Sigmoid colon (tissue), 6 donors: ENCODE measurements at regions not wholly inside any gene's neighbourhood (a gene's known extent, or its start where the extent isn't known, plus 50 kb on each side); places are given as distances from the start of the nearest gene placed in this dataset.

Source experiments
- DNase-seq: peaks from one replicate; pipeline ENCODE4 v3.0.0-alpha.2; 2019
- H3K27ac ChIP-seq, 4 donors: fragments of 200-600 bp; sonication (generic); one replicate each; pipeline ENCODE4 v1.5.1; 2016 to 2019; ENCODE audit warnings: mild to moderate bottlenecking in 1 of 4
- H3K27me3 ChIP-seq, 3 donors: fragments of 200-600 bp; sonication (generic); one replicate each; pipeline ENCODE4 v1.5.1; 2019; ENCODE audit warnings: mild to moderate bottlenecking in 1 of 3
- H3K36me3 ChIP-seq, 4 donors: fragments of 200-600 bp; sonication (generic); one replicate each; pipeline ENCODE4 v1.5.1; 2016 to 2019
- H3K4me1 ChIP-seq, 4 donors: fragments of 200-600 bp; sonication (generic); one replicate each; pipeline ENCODE4 v1.5.1; 2017 to 2019
- H3K4me3 ChIP-seq, 4 donors: fragments of 200-600 bp; sonication (generic); one replicate each; pipeline ENCODE4 v1.5.1; 2017 to 2019; ENCODE audit warnings: mild to moderate bottlenecking in 2 of 4, moderate library complexity in 1 of 4
- H3K9me3 ChIP-seq, 4 donors: fragments of 200-600 bp in 3 of 4; sonication (generic) in 3 of 4; one replicate each; pipeline versions ENCODE4 v1.5.1 to v1.6.1; 2013 to 2019
- EP300 ChIP-seq, 4 donors: sonication (generic); formaldehyde crosslinking; IDR thresholded peaks; one replicate each; pipeline ENCODE4 v1.6.1; 2017; ENCODE audit warnings: antibody characterized with exemption in 4 of 4
- POLR2A ChIP-seq, 2 donors: fragments of 450-650 bp; IDR thresholded peaks; one replicate each; pipeline ENCODE4 v1.6.1; 2016; ENCODE audit warnings: antibody characterized with exemption in 2 of 2, mild to moderate bottlenecking in 2 of 2, moderate library complexity in 2 of 2
- POLR2AphosphoS5 ChIP-seq, 4 donors: sonication (generic); formaldehyde crosslinking; IDR thresholded peaks; one replicate each; pipeline ENCODE4 v1.6.1; 2017; ENCODE audit warnings: antibody characterized with exemption in 4 of 4
- WGBS, 2 donors: extraction: QIAGEN DNeasy Blood & Tissue Kit; methylation state at CpG; one replicate each; pipeline ENCODE4 v1.1.7; 2013; 5-methylcytosine and 5-hydroxymethylcytosine counted together
- intact Hi-C: fragments of 100-400 bp; cut with DNase I; formaldehyde crosslinking; loops from one replicate; pipeline ENCODE4 v1.15.1; 2023
- TF ChIP-seq, protein P1 (sequence below), 4 experiments: fragments of 450-650 bp in 3 of 4; fragments of 200-600 bp in 1 of 4; IDR thresholded peaks; one replicate each; pipeline ENCODE4 v1.5.1; 2016 to 2019; ENCODE audit warnings: antibody characterized with exemption in 4 of 4, mild to moderate bottlenecking in 3 of 4, moderate library complexity in 2 of 4
- donor health status: healthy with polysubstance abuse.
- donor health status: healthy.

DNA sequence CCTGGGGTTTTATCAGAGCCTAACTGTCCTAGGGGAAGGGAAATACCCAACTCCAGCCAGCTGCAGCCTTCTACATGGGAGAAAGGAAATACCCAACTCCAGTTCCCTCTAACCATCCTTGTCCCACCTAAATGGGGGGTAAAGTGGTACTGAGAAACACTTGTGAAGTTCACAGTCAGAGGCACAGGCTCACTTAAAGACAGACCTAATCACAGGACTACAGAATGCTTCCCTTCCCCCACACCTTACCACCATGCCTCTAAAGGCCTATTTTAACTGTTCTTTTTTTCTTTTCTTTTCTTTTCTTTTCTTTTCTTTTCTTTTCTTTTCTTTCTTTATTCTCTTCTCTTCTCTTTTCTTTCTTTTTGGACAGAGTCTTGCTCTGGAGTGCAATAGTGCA, 324.6 kb downstream of the SPATA17 start:
- Histone ChIP-seq H3K9me3 (peaks cover 0 to 1% (median 0%) of the 10 kb centered on the region in 4 donors), H3K27me3 (no peaks in the 10 kb centered on the region), H3K4me3 (no peak overlapping the region), H3K4me1 (no peaks in the 10 kb centered on the region), H3K36me3 (no peaks in the 10 kb centered on the region), H3K27ac (no peak overlapping the region)
- TF ChIP-seq, protein P1, sequence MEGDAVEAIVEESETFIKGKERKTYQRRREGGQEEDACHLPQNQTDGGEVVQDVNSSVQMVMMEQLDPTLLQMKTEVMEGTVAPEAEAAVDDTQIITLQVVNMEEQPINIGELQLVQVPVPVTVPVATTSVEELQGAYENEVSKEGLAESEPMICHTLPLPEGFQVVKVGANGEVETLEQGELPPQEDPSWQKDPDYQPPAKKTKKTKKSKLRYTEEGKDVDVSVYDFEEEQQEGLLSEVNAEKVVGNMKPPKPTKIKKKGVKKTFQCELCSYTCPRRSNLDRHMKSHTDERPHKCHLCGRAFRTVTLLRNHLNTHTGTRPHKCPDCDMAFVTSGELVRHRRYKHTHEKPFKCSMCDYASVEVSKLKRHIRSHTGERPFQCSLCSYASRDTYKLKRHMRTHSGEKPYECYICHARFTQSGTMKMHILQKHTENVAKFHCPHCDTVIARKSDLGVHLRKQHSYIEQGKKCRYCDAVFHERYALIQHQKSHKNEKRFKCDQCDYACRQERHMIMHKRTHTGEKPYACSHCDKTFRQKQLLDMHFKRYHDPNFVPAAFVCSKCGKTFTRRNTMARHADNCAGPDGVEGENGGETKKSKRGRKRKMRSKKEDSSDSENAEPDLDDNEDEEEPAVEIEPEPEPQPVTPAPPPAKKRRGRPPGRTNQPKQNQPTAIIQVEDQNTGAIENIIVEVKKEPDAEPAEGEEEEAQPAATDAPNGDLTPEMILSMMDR (IDR thresholded peaks at IDR 0.05): no peak
- no peak for TF ChIP-seq EP300 (IDR thresholded peaks at IDR 0.05)
- TF ChIP-seq POLR2A (IDR thresholded peaks at IDR 0.05): no peak
- no peak for TF ChIP-seq POLR2AphosphoS5 (IDR thresholded peaks at IDR 0.05)
- no peak for DNase-seq
- intact Hi-C loops: no loop called here

DNA sequence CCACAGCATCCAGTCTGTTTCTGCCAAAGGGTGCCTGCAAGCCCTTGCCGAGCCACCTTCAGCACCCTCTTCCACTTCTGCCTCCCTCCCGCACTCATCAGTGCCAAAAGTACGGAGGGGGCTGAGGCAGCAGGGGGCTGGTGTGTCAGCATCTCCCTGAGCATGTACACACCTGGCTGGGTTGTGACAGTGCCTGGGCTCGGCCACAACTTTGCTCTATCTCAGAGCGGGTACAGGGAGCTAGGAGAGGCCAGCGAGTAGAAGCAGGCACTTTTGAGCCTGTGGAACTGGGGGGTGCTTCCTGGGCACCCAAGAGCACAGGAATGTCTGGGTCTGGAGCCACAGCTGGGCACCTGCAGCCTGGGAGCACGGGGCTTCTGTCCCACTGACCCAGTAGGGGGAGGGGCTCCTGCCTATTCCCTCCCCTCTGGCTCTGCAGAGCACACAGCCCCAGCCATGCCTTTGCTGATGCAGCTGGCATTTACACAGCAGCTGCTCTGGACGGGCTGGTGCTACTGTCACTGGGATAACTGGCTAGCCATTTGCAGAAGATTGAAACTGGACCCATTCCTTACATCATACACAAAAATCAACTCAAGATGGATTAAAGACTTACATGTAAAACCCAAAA, 319.8 kb upstream of the RRP15 start:
- Histone ChIP-seq H3K36me3 (no peaks in the 10 kb centered on the region), H3K27me3 (no peaks in the 10 kb centered on the region), H3K4me3 (no peak overlapping the region), H3K4me1 (no peaks in the 10 kb centered on the region), H3K27ac (no peak overlapping the region), H3K9me3 (peaks cover 0 to 4% (median 0%) of the 10 kb centered on the region in 4 donors)
- no peak for DNase-seq
- TF ChIP-seq, protein P1 (IDR thresholded peaks at IDR 0.05): no peak
- no peak for TF ChIP-seq POLR2AphosphoS5 (IDR thresholded peaks at IDR 0.05)
- no peak for TF ChIP-seq EP300 (IDR thresholded peaks at IDR 0.05)
- TF ChIP-seq POLR2A (IDR thresholded peaks at IDR 0.05): no peak
- intact Hi-C loops: no loop called here
- 69 to 77% methylated on average over 8 of the region's 8 CpGs for WGBS, 2 donors

DNA sequence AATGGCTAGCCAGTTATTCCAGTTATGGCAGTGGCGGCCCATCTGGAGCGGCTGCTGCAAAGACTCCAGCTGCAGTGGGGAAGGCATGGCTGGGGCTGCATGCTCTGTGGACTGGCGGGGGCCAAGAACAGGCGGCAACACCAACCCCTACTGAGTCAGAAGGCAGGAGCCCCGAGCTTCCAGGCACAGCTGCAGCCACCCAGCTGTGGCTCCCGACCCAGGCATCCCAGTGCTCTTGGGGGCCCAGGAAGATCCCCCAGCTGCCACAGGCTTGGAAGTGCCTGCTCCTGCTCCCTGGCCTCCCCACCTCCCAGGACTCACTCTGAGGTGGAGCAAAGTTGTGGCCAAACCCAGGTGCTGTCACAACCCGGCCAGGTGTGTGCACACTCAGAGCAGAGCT, 317.0 kb upstream of the RRP15 start:
- H3K27ac ChIP-seq: no peak overlapping the region
- intact Hi-C loops: no loop called here
- TF ChIP-seq EP300 (IDR thresholded peaks at IDR 0.05): no peak
- TF ChIP-seq, protein P1 (IDR thresholded peaks at IDR 0.05): no peak
- TF ChIP-seq POLR2A (IDR thresholded peaks at IDR 0.05): no peak
- TF ChIP-seq POLR2AphosphoS5 (IDR thresholded peaks at IDR 0.05): no peak
- no peak for DNase-seq
- H3K36me3 ChIP-seq: no peaks in the 10 kb centered on the region
- H3K9me3 ChIP-seq: peaks cover 0 to 4% (median 0%) of the 10 kb centered on the region in 4 donors
- no peak overlapping the region for H3K4me3 ChIP-seq
- WGBS, 2 donors: 80 to 87% methylated on average over 7 of the region's 7 CpGs
- H3K4me1 ChIP-seq: no peaks in the 10 kb centered on the region
- H3K27me3 ChIP-seq: no peaks in the 10 kb centered on the region

DNA sequence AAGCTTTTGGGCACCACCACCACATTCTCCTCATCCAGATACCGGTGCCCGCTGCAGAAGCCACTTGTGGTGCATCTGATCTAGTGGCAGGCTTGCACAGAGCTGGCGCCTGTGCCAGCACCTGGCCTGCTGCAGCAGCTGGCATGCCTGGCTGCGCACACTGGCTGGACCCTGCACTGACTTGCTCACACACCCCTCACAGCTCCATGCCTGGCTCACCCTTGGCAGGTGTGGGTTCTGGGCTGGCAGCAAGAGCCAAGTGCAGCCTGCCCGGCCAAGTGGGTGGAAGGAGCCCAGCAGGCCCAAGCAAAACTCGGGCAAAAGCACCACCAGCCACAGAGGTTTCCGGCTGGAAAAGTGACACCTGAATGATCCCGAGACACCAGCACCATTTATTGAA, 315.7 kb upstream of the RRP15 start:
- 67 to 90% methylated on average over 8 of the region's 8 CpGs for WGBS, 2 donors
- H3K27ac ChIP-seq: no peak overlapping the region
- TF ChIP-seq, protein P1 (IDR thresholded peaks at IDR 0.05): no peak
- DNase-seq: no peak
- no peaks in the 10 kb centered on the region for H3K27me3 ChIP-seq
- no peaks in the 10 kb centered on the region for H3K36me3 ChIP-seq
- H3K9me3 ChIP-seq: peaks cover 0 to 4% (median 0%) of the 10 kb centered on the region in 4 donors
- no peaks in the 10 kb centered on the region for H3K4me1 ChIP-seq
- no peak overlapping the region for H3K4me3 ChIP-seq
- intact Hi-C loops: no loop called here

DNA sequence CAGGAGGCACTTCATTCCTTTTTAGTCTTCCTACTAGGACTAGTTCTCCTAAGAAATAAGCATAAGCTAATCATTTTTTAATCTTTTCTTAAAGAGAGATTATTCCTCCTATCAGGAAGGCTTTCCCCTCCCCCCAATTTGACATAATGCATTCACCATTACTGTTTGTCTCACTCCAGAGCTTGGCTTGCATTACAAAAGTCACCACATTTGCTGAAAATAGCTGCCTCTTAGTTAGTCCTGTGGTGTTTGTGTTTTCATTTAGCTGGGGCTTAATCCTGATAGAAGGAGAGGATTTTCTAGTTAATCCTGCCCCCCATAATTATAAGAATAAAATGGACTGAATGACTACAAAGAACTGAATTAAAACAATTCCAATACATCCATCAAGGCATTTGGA, 307.1 kb upstream of the RRP15 start:
- H3K27ac ChIP-seq: no peak overlapping the region
- H3K4me3 ChIP-seq: no peak overlapping the region
- TF ChIP-seq, protein P1 (IDR thresholded peaks at IDR 0.05): no peak
- TF ChIP-seq POLR2A (IDR thresholded peaks at IDR 0.05): no peak
- TF ChIP-seq EP300 (IDR thresholded peaks at IDR 0.05): no peak
- TF ChIP-seq POLR2AphosphoS5 (IDR thresholded peaks at IDR 0.05): no peak
- intact Hi-C loops: no loop called here
- H3K9me3 ChIP-seq: no peaks in the 10 kb centered on the region
- H3K36me3 ChIP-seq: no peaks in the 10 kb centered on the region
- no peaks in the 10 kb centered on the region for H3K4me1 ChIP-seq
- no peaks in the 10 kb centered on the region for H3K27me3 ChIP-seq
- DNase-seq: no peak
